ENCODE measurements at regions not wholly inside any gene's neighbourhood (a gene's known extent, or its start where the extent isn't known, plus 50 kb on each side); places are given as distances from the start of the nearest gene placed in this dataset.

DNA sequence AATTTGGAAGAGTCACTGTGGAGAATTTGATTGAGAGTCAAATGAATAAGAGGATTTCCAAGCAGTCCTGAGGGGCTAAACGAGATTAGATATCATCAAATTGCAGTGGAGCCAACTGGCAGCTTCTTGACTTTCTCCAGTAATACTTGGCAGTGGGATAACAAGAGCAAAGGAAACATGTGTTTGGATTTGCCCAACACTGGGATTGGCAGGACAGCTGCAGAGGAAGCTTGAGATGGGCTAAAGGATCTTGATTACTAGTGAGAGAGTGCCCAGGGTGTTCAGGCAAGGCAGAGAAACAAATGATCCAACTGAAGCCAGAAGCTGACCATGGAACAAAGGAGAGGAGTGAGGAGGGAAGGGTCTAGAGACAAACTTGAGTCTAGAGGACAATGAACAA is 356.0 kb upstream of the ISL1 start:
- no peak overlapping the region for H3K27ac ChIP-seq
- 25 to 40% (median 27%) methylated on average over 1 of the region's 1 CpG for WGBS, 4 donors
- H3K27me3 ChIP-seq = no peaks in the 10 kb centered on the region
- no peaks in the 10 kb centered on the region for H3K4me1 ChIP-seq
- no peak for TF ChIP-seq POLR2A (IDR thresholded peaks at IDR 0.05)
- TF ChIP-seq CTCF (IDR thresholded peaks at IDR 0.05) = no peak
- H3K36me3 ChIP-seq = no peaks in the 10 kb centered on the region
- H3K9me3 ChIP-seq = no peaks in the 10 kb centered on the region
- no peak for DNase-seq
- no peak overlapping the region for H3K4me3 ChIP-seq
- ATAC-seq = no peak
- intact Hi-C loops (cut with DNase I) = no loop called here

DNA sequence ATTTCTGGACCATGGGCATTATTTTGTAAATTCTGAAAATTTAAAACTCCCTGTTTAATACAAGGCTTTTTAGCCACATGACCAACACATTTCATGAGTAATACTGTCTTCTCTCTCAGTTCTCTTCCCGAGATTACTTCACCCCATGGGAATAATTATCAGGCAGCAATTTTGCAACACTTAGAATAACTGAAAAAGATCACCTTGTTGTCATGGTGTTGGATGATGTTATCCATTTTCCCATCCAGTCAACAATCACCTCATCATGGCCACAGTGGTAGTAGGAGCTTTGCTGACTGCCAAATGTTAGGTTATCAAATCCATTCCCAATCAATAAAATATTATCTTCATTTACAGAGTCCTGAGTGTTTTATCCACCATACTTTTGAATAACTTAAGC is 354.9 kb upstream of the ISL1 start:
- DNase-seq (no peak), ATAC-seq (no peak)
- H3K9me3 ChIP-seq = no peaks in the 10 kb centered on the region
- H3K27me3 ChIP-seq = no peaks in the 10 kb centered on the region
- H3K4me1 ChIP-seq = no peaks in the 10 kb centered on the region
- TF ChIP-seq POLR2A (IDR thresholded peaks at IDR 0.05) (no peak), CTCF (IDR thresholded peaks at IDR 0.05) (no peak)
- intact Hi-C loops (cut with DNase I) = no loop called here
- no peaks in the 10 kb centered on the region for H3K36me3 ChIP-seq
- WGBS, 4 donors = 43 to 59% (median 46%) methylated on average over 1 of the region's 1 CpG
- no peak overlapping the region for H3K4me3 ChIP-seq
- no peak overlapping the region for H3K27ac ChIP-seq

DNA sequence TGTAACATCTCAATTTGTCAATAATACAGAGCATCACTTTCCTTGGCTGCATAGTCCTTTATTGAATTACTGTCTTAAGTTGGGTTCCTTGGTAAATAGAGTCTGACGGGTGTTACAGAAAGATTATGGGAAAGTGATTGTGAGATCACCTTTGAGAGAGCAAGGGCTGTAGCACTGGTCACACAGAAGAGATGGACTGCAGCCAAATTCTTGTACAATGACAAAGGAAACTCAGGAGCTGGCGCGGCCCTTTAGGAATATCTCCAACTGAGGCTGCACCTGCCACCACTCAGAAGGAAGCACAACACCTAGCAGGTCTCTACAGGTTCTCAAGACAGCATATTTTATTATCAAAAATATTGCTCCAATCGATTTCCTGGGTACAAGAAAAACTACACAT is 350.0 kb upstream of the ISL1 start:
- intact Hi-C loops (cut with DNase I) = no loop called here
- peak in 3 of 4 donors; percentile 54 to 71 (median 61) for ATAC-seq

GRCh38 chr5:51034222-51034901 is 348.9 kb upstream of the ISL1 start:
- DNase-seq = no peak
- no peak overlapping the region for H3K4me3 ChIP-seq
- no peak for ATAC-seq
- H3K36me3 ChIP-seq = no peaks in the 10 kb centered on the region
- peaks cover 0 to 4% (median 0%) of the 10 kb centered on the region in 9 donors for H3K27me3 ChIP-seq
- intact Hi-C loops (cut with DNase I) = no loop called here
- no peak overlapping the region for H3K27ac ChIP-seq
- TF ChIP-seq POLR2A (IDR thresholded peaks at IDR 0.05) (no peak), CTCF (IDR thresholded peaks at IDR 0.05) (no peak)
- H3K4me1 ChIP-seq = no peaks in the 10 kb centered on the region
- no peaks in the 10 kb centered on the region for H3K9me3 ChIP-seq
- 89 to 96% (median 90%) methylated on average over 1 of the region's 1 CpG for WGBS, 4 donors

More for the DNA sequence above, 350.0 kb upstream of the ISL1 start:
- H3K27ac ChIP-seq = no peak overlapping the region
- no peaks in the 10 kb centered on the region for H3K9me3 ChIP-seq
- TF ChIP-seq POLR2A (IDR thresholded peaks at IDR 0.05) (no peak), CTCF (IDR thresholded peaks at IDR 0.05) (no peak)
- no peaks in the 10 kb centered on the region for H3K27me3 ChIP-seq
- peak in 3 of 5 donors; percentile 7 to 24 (median 16) for DNase-seq
- no peak overlapping the region for H3K4me3 ChIP-seq
- 38 to 43% (median 42%) methylated on average over 4 of the region's 4 CpGs for WGBS, 4 donors
- H3K36me3 ChIP-seq = no peaks in the 10 kb centered on the region
- no peaks in the 10 kb centered on the region for H3K4me1 ChIP-seq
